Keratinocyte (primary cell): ENCODE measurements at regions not wholly inside any gene's neighbourhood (a gene's known extent, or its start where the extent isn't known, plus 50 kb on each side); places are given as distances from the start of the nearest gene placed in this dataset.

Experiments
- DNase-seq: peaks from one replicate; pipeline ENCODE4 v3.0.0-alpha.2; 2011; ENCODE audit warnings: low read depth, missing footprints, low spot score
- FAIRE-seq: peaks from 2 replicates; lab custom pipeline; 2011; peaks lifted over from hg19 to GRCh38; lab: Jason Lieb, UNC
- H2AFZ ChIP-seq: 2 replicates; pipeline ENCODE4 v1.6.0; 2012; ENCODE audit warnings: low read length, control low read depth, inconsistent platforms; ENCODE audit not compliant: control insufficient read depth
- H3K27ac ChIP-seq: 2 replicates; pipeline ENCODE4 v1.5.1; 2011; ENCODE audit warnings: low read length; ENCODE audit not compliant: control insufficient read depth, insufficient read depth
- H3K27me3 ChIP-seq: 3 replicates; pipeline ENCODE4 v1.6.0; 2011; ENCODE audit warnings: low read length; ENCODE audit not compliant: control insufficient read depth, insufficient read depth; ENCODE audit errors: extremely low read depth
- H3K36me3 ChIP-seq, 2 experiments: 2 replicates in 1 of 2; 3 replicates in 1 of 2; pipeline ENCODE4 v1.5.1; 2011; ENCODE audit warnings: low read length in 2 of 2, mild to moderate bottlenecking in 1 of 2; ENCODE audit not compliant: control insufficient read depth in 2 of 2, insufficient read depth in 2 of 2; ENCODE audit errors: extremely low read depth in 1 of 2
- H3K4me1 ChIP-seq: 3 replicates; pipeline ENCODE4 v1.5.1; 2011; ENCODE audit warnings: low read length; ENCODE audit not compliant: control insufficient read depth, insufficient read depth; ENCODE audit errors: extremely low read depth
- H3K4me2 ChIP-seq: 3 replicates; pipeline ENCODE4 v1.6.0; 2011; ENCODE audit warnings: low read depth, low read length; ENCODE audit not compliant: control insufficient read depth, insufficient read depth; ENCODE audit errors: extremely low read depth
- H3K4me3 ChIP-seq, 3 experiments: fragments of 200-600 bp in 1 of 3; sonication (generic) in 1 of 3; 2 replicates in 2 of 3; 3 replicates in 1 of 3; pipeline ENCODE4 v1.5.1; 2011 to 2016; ENCODE audit warnings: low read length in 3 of 3, mild to moderate bottlenecking in 3 of 3, control low read depth in 2 of 3, inconsistent platforms in 1 of 3, low read depth in 1 of 3, mixed read lengths in 1 of 3, mixed run types in 1 of 3, moderate library complexity in 1 of 3; ENCODE audit not compliant: control insufficient read depth in 2 of 3, insufficient read depth in 2 of 3; ENCODE audit errors: extremely low read depth in 1 of 3
- H3K79me2 ChIP-seq: 2 replicates; pipeline ENCODE4 v1.6.0; 2012; ENCODE audit warnings: low read length; ENCODE audit not compliant: control insufficient read depth, insufficient read depth
- H3K9ac ChIP-seq: 3 replicates; pipeline ENCODE4 v1.6.0; 2011; ENCODE audit warnings: low read length; ENCODE audit not compliant: control insufficient read depth, insufficient read depth; ENCODE audit errors: extremely low read depth
- H3K9me1 ChIP-seq: 3 replicates; pipeline ENCODE4 v1.6.0; 2011; ENCODE audit warnings: low read length; ENCODE audit not compliant: control insufficient read depth, insufficient read depth; ENCODE audit errors: extremely low read depth
- H3K9me3 ChIP-seq: 2 replicates; pipeline ENCODE4 v1.5.1; 2012; ENCODE audit warnings: low read depth, low read length; ENCODE audit not compliant: control insufficient read depth
- H4K20me1 ChIP-seq: 3 replicates; pipeline ENCODE4 v1.6.0; 2011; ENCODE audit warnings: low read length; ENCODE audit not compliant: control insufficient read depth, insufficient read depth; ENCODE audit errors: extremely low read depth
- CTCF ChIP-seq, 3 experiments: IDR thresholded peaks in 1 of 3; conservative IDR thresholded peaks in 1 of 3; optimal IDR thresholded peaks in 1 of 3; 2 replicates in 2 of 3; 3 replicates in 1 of 3; pipeline versions ENCODE3 to v1.5.1; 2011; ENCODE audit warnings: low read length in 3 of 3, mild to moderate bottlenecking in 3 of 3, moderate library complexity in 2 of 3, control low read depth in 1 of 3, inconsistent platforms in 1 of 3; ENCODE audit not compliant: insufficient read depth in 2 of 3; ENCODE audit errors: extremely low read depth in 1 of 3
- EZH2 ChIP-seq: IDR thresholded peaks from one replicate; pipeline ENCODE4 v1.6.1; 2012; ENCODE audit warnings: inconsistent platforms, mild to moderate bottlenecking, low read length, moderate library complexity
- dilution Hi-C: fragments of 300-500 bp; cut with MboI; formaldehyde crosslinking; loops from one replicate; pipeline ENCODE4 v1.7.0; 2020; ENCODE audit warnings: low sequenced_read_pairs; ENCODE audit not compliant: extremely low pct_ligation_motif_present

- DNase-seq, result no peak
- Histone ChIP-seq H3K9ac (no peak overlapping the region), H3K9me3 (peaks cover 2% of the 10 kb centered on the region), H3K9me1 (no peaks in the 10 kb centered on the region), H2AFZ (no peak overlapping the region), H3K4me2 (no peak overlapping the region), H3K27me3 (no peaks in the 10 kb centered on the region), H3K4me3 (no peak overlapping the region), H4K20me1 (no peaks in the 10 kb centered on the region), H3K36me3 (no peaks in the 10 kb centered on the region), H3K4me1 (no peaks in the 10 kb centered on the region), H3K79me2 (no peaks in the 10 kb centered on the region), H3K27ac (no peak overlapping the region)
- no peak for FAIRE-seq
- dilution Hi-C loops, result no loop called here
- no peak for TF ChIP-seq EZH2
- TF ChIP-seq CTCF (optimal IDR thresholded peaks at IDR 0.05 in 1 of 3, IDR thresholded peaks at IDR 0.05 in 1 of 3, conservative IDR thresholded peaks at IDR 0.05 in 1 of 3; ENCODE audit: extremely low read depth in 1 of 3, insufficient read depth in 2 of 3, low read length in 3 of 3), result no peak
These were observed 233.4 kb downstream of the GPR37 start for GRCh38 chr7:124532166-124532565.

GRCh38 chr7:124516911-124517310 lies 248.7 kb downstream of the GPR37 start:
- no peaks in the 10 kb centered on the region for H3K9me1 ChIP-seq
- DNase-seq (no peak), FAIRE-seq (no peak)
- no peaks in the 10 kb centered on the region for H3K27me3 ChIP-seq
- H4K20me1 ChIP-seq, result no peaks in the 10 kb centered on the region
- dilution Hi-C loops, result no loop called here
- H3K4me1 ChIP-seq, result no peaks in the 10 kb centered on the region
- no peak overlapping the region for H3K4me3 ChIP-seq
- no peak overlapping the region for H2AFZ ChIP-seq
- no peaks in the 10 kb centered on the region for H3K79me2 ChIP-seq
- no peaks in the 10 kb centered on the region for H3K9me3 ChIP-seq
- no peak for TF ChIP-seq EZH2
- TF ChIP-seq CTCF (optimal IDR thresholded peaks at IDR 0.05 in 1 of 3, IDR thresholded peaks at IDR 0.05 in 1 of 3, conservative IDR thresholded peaks at IDR 0.05 in 1 of 3; ENCODE audit: extremely low read depth in 1 of 3, insufficient read depth in 2 of 3, low read length in 3 of 3), result no peak
- H3K36me3 ChIP-seq, result no peaks in the 10 kb centered on the region
- no peak overlapping the region for H3K27ac ChIP-seq
- H3K4me2 ChIP-seq, result no peak overlapping the region
- H3K9ac ChIP-seq, result no peak overlapping the region
